ENCODE measurements at regions not wholly inside any gene's neighbourhood (a gene's known extent, or its start where the extent isn't known, plus 50 kb on each side); places are given as distances from the start of the nearest gene placed in this dataset.

- TF ChIP-seq, protein P1, sequence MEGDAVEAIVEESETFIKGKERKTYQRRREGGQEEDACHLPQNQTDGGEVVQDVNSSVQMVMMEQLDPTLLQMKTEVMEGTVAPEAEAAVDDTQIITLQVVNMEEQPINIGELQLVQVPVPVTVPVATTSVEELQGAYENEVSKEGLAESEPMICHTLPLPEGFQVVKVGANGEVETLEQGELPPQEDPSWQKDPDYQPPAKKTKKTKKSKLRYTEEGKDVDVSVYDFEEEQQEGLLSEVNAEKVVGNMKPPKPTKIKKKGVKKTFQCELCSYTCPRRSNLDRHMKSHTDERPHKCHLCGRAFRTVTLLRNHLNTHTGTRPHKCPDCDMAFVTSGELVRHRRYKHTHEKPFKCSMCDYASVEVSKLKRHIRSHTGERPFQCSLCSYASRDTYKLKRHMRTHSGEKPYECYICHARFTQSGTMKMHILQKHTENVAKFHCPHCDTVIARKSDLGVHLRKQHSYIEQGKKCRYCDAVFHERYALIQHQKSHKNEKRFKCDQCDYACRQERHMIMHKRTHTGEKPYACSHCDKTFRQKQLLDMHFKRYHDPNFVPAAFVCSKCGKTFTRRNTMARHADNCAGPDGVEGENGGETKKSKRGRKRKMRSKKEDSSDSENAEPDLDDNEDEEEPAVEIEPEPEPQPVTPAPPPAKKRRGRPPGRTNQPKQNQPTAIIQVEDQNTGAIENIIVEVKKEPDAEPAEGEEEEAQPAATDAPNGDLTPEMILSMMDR (IDR thresholded peaks at IDR 0.05), result no peak
- TF ChIP-seq POLR2A (IDR thresholded peaks at IDR 0.05), result no peak
Measured at GRCh38 chr6:155883334-155883731, 427.7 kb upstream of the NOX3 start.

Measured in body of pancreas (tissue), 4 donors.